HG02970 (cell line): ENCODE measurements at regions not wholly inside any gene's neighbourhood (a gene's known extent, or its start where the extent isn't known, plus 50 kb on each side); places are given as distances from the start of the nearest gene placed in this dataset.

Source experiments
- ATAC-seq: cut with Tn5 transposase; IDR thresholded peaks from one replicate; pipeline ENCODE4 v1.9.1; 2021; ENCODE audit warnings: mild to moderate bottlenecking, moderate library complexity, moderate number of reproducible peaks; ENCODE audit not compliant: unreplicated experiment, low FRiP score

GRCh38 chr2:242020196-242021004 is 150.9 kb downstream of the RTP5 start:
- ATAC-seq: no peak

- no peak for ATAC-seq
These were observed 153.2 kb downstream of the RTP5 start for GRCh38 chr2:242022550-242023290.

- ATAC-seq: no peak
These were observed 155.3 kb downstream of the RTP5 start for GRCh38 chr2:242024751-242025355.

DNA sequence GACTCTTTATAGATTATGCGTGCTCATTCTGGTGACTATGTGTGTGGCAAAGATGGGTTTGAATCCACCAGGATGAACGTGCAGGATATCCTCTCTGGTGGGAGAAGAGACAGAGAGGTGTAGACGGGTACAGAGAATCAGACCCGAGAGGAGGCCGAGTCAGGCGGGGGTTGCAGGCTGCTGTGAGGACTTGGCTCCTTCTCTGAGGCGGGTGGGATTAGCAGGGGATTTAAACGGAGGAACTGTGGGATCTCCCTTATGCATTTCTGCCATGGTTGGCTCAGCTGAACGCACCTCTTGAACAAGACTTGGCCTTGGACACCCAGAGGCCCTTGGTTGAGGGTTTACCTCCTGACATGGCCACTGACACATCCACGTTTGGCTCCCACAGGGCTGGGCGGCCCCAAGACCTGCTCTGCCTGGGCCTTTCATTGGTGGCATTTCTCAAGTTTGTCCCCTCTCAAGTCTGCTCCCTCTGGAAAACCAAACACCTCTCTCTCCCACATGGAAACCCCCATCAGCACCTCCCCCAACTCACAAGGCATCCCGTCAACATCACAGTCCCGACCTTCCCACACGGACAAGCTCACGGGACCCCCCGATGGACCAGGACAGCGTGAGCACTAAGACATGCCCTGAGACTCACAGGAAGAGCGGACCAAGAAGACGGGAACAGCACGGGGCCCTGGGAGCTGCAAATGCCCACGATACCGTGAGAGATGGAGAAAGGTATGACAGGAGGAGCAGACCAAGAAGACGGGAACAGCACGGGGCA is 158.3 kb downstream of the RTP5 start:
- no peak for ATAC-seq

DNA sequence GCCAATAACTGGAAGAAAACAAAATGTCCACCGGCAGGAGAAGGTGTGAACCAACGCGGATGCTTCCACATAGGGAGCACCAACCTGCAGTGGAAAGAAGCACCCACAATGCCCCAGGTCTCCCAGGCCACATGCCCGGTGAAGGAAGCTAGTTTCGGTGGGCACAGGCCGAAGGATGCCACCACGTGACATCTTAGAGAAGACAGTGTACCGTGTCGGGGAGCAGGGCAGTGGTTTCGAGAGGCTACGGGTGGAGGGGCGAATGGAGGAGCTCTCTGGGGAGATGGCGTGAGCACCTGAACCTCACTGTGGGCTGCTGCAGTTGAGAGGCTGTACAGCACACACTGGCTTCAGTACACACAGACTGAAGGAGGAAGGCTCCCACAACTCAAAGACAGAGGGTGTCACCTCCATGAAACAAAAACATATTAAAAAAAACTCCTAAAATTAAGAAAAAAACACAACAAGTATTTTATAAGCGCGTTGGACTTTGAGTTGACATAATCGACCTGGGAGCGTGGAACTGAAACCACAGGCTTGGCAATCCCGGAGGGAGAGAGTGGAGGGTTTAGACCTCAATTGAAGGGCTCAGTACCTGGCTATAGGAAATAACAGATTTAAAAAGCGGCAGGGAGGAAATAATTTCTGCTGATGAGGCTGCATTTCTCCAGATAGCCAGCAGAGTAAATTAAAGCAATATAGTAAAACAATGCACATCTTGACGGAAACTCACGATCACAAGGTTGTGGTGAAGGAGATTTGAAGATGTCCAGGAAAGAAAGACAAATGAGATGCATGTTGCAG is 160.1 kb downstream of the RTP5 start:
- ATAC-seq: no peak

GRCh38 chr2:242030226-242030575 is 160.7 kb downstream of the RTP5 start:
- ATAC-seq: no peak

- ATAC-seq: no peak
These were observed 161.3 kb downstream of the RTP5 start for GRCh38 chr2:242030858-242031257.

DNA sequence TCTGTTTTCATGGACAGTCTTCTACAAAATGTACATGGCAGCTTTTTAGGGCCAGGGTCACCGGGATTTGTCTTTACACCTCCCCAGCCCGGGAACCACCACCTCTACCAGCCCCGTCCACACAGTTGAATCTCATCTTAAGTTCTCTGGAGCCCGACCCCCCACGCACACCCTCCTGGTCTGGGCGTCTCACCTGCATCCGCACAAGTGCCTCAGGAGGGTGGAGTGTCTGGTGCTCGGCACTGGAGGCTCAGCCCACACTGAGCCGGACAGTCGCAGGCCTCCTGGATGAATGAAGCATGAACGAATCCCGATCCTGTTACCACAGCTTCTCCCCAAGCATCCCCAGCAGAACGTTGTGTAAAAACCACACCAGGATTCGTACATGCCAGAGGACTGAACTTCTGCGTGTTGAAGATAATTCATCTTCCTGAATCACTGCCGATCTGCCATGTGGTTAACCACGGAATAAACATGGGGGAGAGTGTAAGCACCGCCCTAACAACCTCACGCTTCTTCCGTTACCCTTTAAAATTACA is 162.0 kb downstream of the RTP5 start:
- ATAC-seq: no peak

DNA sequence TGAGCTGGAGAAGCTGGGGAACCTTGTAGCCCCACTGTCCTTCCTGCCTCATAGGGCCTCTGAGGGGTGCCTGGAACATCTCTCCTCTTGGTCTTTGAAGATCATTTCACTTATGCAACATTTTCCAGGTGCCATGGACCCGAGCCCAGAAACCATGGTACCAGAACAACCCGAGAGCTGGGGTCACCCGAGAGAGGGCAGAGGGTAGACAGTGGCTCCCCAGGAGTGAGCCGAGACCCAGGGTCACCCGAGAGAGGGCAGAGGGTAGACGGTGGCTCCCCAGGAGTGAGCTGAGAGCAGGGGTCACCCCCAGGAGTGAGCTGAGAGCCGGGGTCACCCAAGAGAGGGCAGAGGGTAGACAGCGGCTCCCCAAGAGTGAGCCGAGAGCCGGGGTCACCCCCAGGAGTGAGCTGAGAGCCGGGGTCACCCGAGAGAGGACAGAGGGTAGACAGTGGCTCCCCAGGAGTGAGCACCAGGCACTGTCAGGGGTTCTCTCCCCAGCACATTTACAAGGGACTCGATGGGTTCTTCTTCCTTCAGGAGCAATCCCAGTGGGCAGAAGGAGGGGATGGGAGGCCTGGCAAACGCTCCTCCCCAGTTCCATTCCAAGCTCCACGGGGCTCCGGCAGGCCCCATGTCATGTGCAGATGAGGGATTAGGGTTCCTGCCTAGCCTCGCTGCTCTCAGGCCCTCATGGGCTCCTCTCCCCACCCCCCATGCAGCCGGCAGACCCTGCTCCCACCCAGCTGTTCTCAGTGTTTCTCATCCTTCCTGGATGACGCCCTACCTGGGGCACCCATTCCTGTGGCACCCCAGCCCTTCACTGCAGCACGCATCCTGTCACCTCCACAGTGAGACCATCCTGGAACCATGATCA is 163.5 kb downstream of the RTP5 start:
- ATAC-seq: no peak

GRCh38 chr2:242034138-242034537 is 164.6 kb downstream of the RTP5 start:
- ATAC-seq: no peak

DNA sequence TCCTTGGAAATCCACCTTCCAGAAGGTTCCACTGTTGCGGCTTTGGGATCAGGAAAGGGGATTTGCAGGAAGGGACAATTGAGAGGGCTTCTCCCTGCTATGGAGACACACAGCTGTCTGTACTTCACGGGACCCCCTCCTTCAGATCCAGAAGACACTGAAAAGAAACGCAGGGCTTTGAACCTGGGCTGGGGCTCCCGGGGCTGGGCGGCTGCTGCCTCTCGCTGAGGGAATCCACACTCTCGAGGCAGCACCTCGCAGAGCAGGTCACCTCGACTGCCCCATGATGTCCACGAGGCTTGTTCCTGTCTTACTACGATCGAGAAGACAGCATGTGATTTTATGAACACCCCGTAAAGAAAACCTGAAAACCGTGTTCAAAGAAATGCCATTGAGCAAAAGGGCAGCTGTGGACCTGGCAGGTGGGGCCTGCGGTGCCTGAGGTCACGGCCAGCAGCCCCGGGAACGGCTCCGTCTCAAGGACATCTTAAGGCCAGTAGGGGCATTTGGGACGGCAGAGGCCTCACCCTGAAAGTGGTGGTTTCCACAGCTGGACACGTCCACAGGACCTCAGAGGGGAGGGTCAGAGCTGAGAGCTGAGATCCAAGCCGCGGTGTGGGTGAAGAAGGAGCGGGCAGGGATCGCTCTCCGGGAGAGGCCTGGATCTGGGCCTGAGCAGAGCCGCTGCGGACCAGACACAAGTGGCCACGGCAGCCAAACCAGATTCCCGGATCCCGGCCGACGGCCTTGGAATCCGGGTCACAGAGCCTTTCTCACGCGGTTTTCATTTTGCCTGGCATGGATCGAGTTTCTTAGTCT is 165.7 kb downstream of the RTP5 start:
- no peak for ATAC-seq

GRCh38 chr2:242035858-242036652 is 166.5 kb downstream of the RTP5 start:
- ATAC-seq: no peak

GRCh38 chr2:242036653-242036950 is 167.1 kb downstream of the RTP5 start:
- no peak for ATAC-seq

GRCh38 chr2:242038166-242038927 is 168.8 kb downstream of the RTP5 start:
- ATAC-seq: no peak

DNA sequence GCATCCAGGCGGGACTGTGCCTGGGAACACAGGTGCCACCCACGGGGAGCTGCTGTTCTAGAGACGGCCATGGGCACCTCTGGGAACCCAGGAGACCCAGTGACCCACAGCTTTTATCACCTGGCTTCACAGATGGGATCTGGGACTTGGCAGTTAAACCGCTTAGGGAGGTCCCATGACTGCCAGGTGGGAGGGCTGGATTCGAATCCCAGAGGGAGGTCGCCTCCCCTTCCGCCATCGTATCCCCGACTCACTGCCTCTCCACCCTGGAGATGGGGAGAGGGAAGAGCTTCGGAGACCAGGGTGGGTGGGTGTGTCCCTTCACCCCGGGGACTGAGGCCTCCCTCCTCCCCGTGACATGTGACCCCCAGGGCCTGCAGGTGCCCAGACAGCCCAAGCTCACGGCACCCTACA is 169.4 kb downstream of the RTP5 start:
- no peak for ATAC-seq

GRCh38 chr2:242040303-242040655 is 170.8 kb downstream of the RTP5 start:
- no peak for ATAC-seq

DNA sequence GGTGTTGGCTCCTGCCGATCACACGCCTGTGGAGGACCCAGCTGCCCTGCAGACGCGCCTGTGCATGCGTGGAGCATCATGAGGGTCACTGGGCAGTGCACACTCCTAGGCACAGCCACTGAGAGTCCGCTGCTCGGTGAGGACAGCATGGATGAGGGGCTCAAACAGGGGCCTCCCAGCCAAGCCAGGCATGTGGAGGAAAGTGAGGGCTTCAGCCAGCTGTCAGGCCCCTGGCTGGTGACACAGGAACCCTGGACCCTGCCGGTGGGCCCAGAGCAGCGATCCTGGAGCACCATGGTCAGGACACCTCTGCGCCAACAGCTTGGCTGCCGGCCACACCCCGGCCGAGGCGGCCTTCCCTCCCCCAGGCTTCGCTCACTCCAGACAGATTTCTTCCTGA is 171.2 kb downstream of the RTP5 start:
- no peak for ATAC-seq
